OCI-LY7 (cell line): ENCODE measurements at regions not wholly inside any gene's neighbourhood (a gene's known extent, or its start where the extent isn't known, plus 50 kb on each side); places are given as distances from the start of the nearest gene placed in this dataset.

Experiments used
- BruUV-seq: library from RNA; stranded (reverse); fragments of 400-500 nt; replicated peaks from 2 replicates; lab custom pipeline; 2021; lab: Mats Ljungman, UMichigan
- CTCF ChIA-PET: fragments of 300-600 bp; sonication (Branson Sonifier 250); formaldehyde crosslinking; loops from one replicate; lab custom pipeline; 2022; ENCODE audit warnings: antibody characterized with exemption; ENCODE audit not compliant: unreplicated experiment; lab: Charles Lee
- POLR2A ChIA-PET: fragments of 300-600 bp; sonication (Branson Sonifier 250); formaldehyde crosslinking; loops from one replicate; lab custom pipeline; 2022; ENCODE audit warnings: antibody characterized with exemption; lab: Charles Lee
- DNase-seq: peaks from one replicate; pipeline ENCODE4 v3.0.0-alpha.2; 2015; ENCODE audit warnings: low spot score
- H2AFZ ChIP-seq: fragments of 200-600 bp; sonication (generic), shearing (Covaris generic); 2 replicates; pipeline ENCODE4 v1.6.1; 2014; ENCODE audit warnings: mild to moderate bottlenecking, antibody characterized with exemption, low read length, moderate library complexity
- H3K27ac ChIP-seq: fragments of 200-600 bp; sonication (generic); 2 replicates; pipeline ENCODE4 v1.5.1; 2014; ENCODE audit warnings: mixed run types, low read depth, mild to moderate bottlenecking, moderate library complexity, low read length, inconsistent platforms; ENCODE audit not compliant: poor library complexity, severe bottlenecking
- H3K36me3 ChIP-seq: fragments of 200-600 bp; sonication (generic); 2 replicates; pipeline ENCODE4 v1.6.1; 2014; ENCODE audit warnings: mild to moderate bottlenecking, antibody characterized with exemption, low read length, moderate library complexity, mixed read lengths; ENCODE audit not compliant: insufficient read depth
- H3K4me1 ChIP-seq: fragments of 200-600 bp; sonication (generic); 2 replicates; pipeline ENCODE4 v1.5.1; 2014; ENCODE audit warnings: mild to moderate bottlenecking, low read length; ENCODE audit not compliant: insufficient read depth, poor library complexity, severe bottlenecking
- H3K4me2 ChIP-seq: fragments of 200-600 bp; sonication (generic); 2 replicates; pipeline ENCODE4 v1.6.1; 2014; ENCODE audit warnings: mild to moderate bottlenecking, low read length
- H3K4me3 ChIP-seq: fragments of 200-600 bp; sonication (generic); 2 replicates; pipeline ENCODE4 v1.5.1; 2014; ENCODE audit warnings: mild to moderate bottlenecking, low read depth, low read length; ENCODE audit not compliant: poor library complexity, severe bottlenecking
- H3K79me2 ChIP-seq: fragments of 200-600 bp; sonication (generic); 2 replicates; pipeline ENCODE4 v1.6.1; 2016; ENCODE audit warnings: low read depth, mild to moderate bottlenecking, low read length, moderate library complexity, mixed read lengths; ENCODE audit not compliant: insufficient read depth
- H3K9me2 ChIP-seq: fragments of 200-600 bp; sonication (generic); 2 replicates; pipeline ENCODE4 v1.6.1; 2016; ENCODE audit warnings: mild to moderate bottlenecking, low read length, mixed read lengths; ENCODE audit not compliant: insufficient read depth
- H3K9me3 ChIP-seq: fragments of 200-600 bp; sonication (generic); 2 replicates; pipeline ENCODE4 v1.6.1; 2014; ENCODE audit warnings: mild to moderate bottlenecking, mixed run types, low read length, mixed read lengths
- H4K20me1 ChIP-seq: fragments of 200-600 bp; sonication (generic); 2 replicates; pipeline ENCODE4 v1.6.1; 2014; ENCODE audit warnings: mild to moderate bottlenecking, antibody characterized with exemption, low read length, moderate library complexity, mixed read lengths; ENCODE audit not compliant: insufficient read depth
- CTCF ChIP-seq: fragments of 200-600 bp; sonication (generic); conservative IDR thresholded peaks from 2 replicates; pipeline ENCODE4 v1.5.1; 2014; ENCODE audit warnings: mild to moderate bottlenecking, antibody characterized with exemption, low read length, moderate library complexity, mixed read lengths
- EZH2phosphoT487 ChIP-seq: fragments of 200-600 bp; sonication (generic); IDR thresholded peaks from 2 replicates; pipeline ENCODE4 v1.6.1; 2018; ENCODE audit warnings: low read depth, borderline replicate concordance, mild to moderate bottlenecking, mixed run types, antibody characterized with exemption, low read length, moderate library complexity, mixed read lengths
- intact Hi-C: fragments of 100-400 bp; cut with micrococcal nuclease; formaldehyde crosslinking; loops from one replicate; pipeline ENCODE4 v1.10.0; 2022; ENCODE audit not compliant: unreplicated experiment

- no peaks in the 10 kb centered on the region for H4K20me1 ChIP-seq
- no peaks in the 10 kb centered on the region for H3K36me3 ChIP-seq
- no peaks in the 10 kb centered on the region for H3K79me2 ChIP-seq
- BruUV-seq, result no TSS peak
- H3K4me2 ChIP-seq, result no peak overlapping the region
- no peaks in the 10 kb centered on the region for H3K9me2 ChIP-seq
- H3K4me3 ChIP-seq, result no peak overlapping the region
- no peak overlapping the region for H3K27ac ChIP-seq
- POLR2A ChIA-PET, result interaction anchor here (0.8 kb wide), 1 partner anchor 11 kb away, joined by 3 read pairs; no protein-coding TSS in a partner anchor
- no peak for DNase-seq
- CTCF ChIA-PET, result no interaction called here
- intact Hi-C loops, result no loop called here
- TF ChIP-seq EZH2phosphoT487 (no peak), CTCF (no peak)
- H3K4me1 ChIP-seq, result peaks cover 10% of the 10 kb centered on the region
- no peaks in the 10 kb centered on the region for H3K9me3 ChIP-seq
- no peak overlapping the region for H2AFZ ChIP-seq
Observed at GRCh38 chr3:72277710-72278109, 492.8 kb upstream of the PROK2 start.

- DNase-seq, result no peak
- no peak overlapping the region for H3K4me2 ChIP-seq
- intact Hi-C loops, result no loop called here
- H3K9me3 ChIP-seq, result no peaks in the 10 kb centered on the region
- H3K79me2 ChIP-seq, result no peaks in the 10 kb centered on the region
- H2AFZ ChIP-seq, result no peak overlapping the region
- H4K20me1 ChIP-seq, result no peaks in the 10 kb centered on the region
- no peaks in the 10 kb centered on the region for H3K9me2 ChIP-seq
- H3K4me1 ChIP-seq, result peaks cover 10% of the 10 kb centered on the region
- no peak overlapping the region for H3K4me3 ChIP-seq
- H3K27ac ChIP-seq, result no peak overlapping the region
- CTCF ChIA-PET, result no interaction called here
- H3K36me3 ChIP-seq, result no peaks in the 10 kb centered on the region
- POLR2A ChIA-PET, result interaction anchor here (0.8 kb wide), 1 partner anchor 12 kb away, joined by 3 read pairs; no protein-coding TSS in a partner anchor
- BruUV-seq, result no TSS peak
- TF ChIP-seq CTCF, result no peak
- TF ChIP-seq EZH2phosphoT487, result no peak
Observed at GRCh38 chr3:72276806-72277205, 491.9 kb upstream of the PROK2 start.

GRCh38 chr3:72275331-72275751 is 490.4 kb upstream of the PROK2 start:
- H3K4me1 ChIP-seq, result peaks cover 10% of the 10 kb centered on the region
- no peak overlapping the region for H3K27ac ChIP-seq
- H3K4me3 ChIP-seq, result no peak overlapping the region
- H3K79me2 ChIP-seq, result no peaks in the 10 kb centered on the region
- BruUV-seq, result no TSS peak
- intact Hi-C loops, result no loop called here
- DNase-seq, result no peak
- ChIA-PET POLR2A (no interaction called here), CTCF (no interaction called here)
- no peak overlapping the region for H3K4me2 ChIP-seq
- no peak for TF ChIP-seq CTCF
- no peak for TF ChIP-seq EZH2phosphoT487
- H2AFZ ChIP-seq, result no peak overlapping the region
- no peaks in the 10 kb centered on the region for H4K20me1 ChIP-seq
- no peaks in the 10 kb centered on the region for H3K36me3 ChIP-seq
- H3K9me3 ChIP-seq, result no peaks in the 10 kb centered on the region
- no peaks in the 10 kb centered on the region for H3K9me2 ChIP-seq
